ENCODE measurements at regions not wholly inside any gene's neighbourhood (a gene's known extent, or its start where the extent isn't known, plus 50 kb on each side); places are given as distances from the start of the nearest gene placed in this dataset.

DNA sequence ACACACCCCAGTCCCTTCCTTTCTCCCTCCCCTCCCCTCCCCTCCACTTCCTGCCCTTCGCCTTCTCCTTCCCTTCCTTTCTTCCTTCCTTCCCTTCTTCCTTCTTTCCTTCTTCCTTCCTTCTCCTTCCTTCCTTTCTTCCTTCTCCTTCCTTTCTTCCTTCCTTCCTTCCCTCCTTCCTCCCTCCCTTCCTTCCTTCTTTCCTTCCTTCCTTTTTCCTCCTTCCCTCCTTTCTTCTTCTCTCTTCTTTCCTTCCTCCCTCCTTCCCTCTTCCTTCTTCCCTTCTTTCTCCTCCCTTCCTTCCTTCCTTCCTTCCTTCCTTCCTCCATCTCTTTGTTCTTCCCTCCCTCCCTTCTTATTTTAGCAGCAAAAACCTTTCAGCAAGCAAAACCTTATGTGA, 162.1 kb downstream of the EFNB1 start:
- Histone ChIP-seq H3K27me3 (replicated peaks; ENCODE audit: control insufficient read depth, insufficient read depth, low read length, poor library complexity, severe bottlenecking) (no peaks in the 10 kb centered on the region), H3K27ac (ENCODE audit: insufficient read depth, low read length, poor library complexity, severe bottlenecking) (no peak overlapping the region), H3K4me3 (ENCODE audit: insufficient read depth, low read depth, low read length, poor library complexity, severe bottlenecking) (no peak overlapping the region), H3K4me1 (ENCODE audit: control insufficient read depth, insufficient read depth, low read length, poor library complexity, severe bottlenecking) (no peaks in the 10 kb centered on the region), H3K36me3 (ENCODE audit: control insufficient read depth, insufficient read depth, low read length) (no peaks in the 10 kb centered on the region), H3K9me3 (ENCODE audit: control insufficient read depth, low read length) (no peaks in the 10 kb centered on the region)
- DNase-seq: no peak

GRCh38 chrX:68989865-68990606, 161.2 kb downstream of the EFNB1 start:
- H3K4me1 ChIP-seq (ENCODE audit: control insufficient read depth, insufficient read depth, low read length, poor library complexity, severe bottlenecking): no peaks in the 10 kb centered on the region
- H3K27ac ChIP-seq (ENCODE audit: insufficient read depth, low read length, poor library complexity, severe bottlenecking): no peak overlapping the region
- H3K36me3 ChIP-seq (ENCODE audit: control insufficient read depth, insufficient read depth, low read length): no peaks in the 10 kb centered on the region
- DNase-seq: no peak
- H3K27me3 ChIP-seq (replicated peaks; ENCODE audit: control insufficient read depth, insufficient read depth, low read length, poor library complexity, severe bottlenecking): no peaks in the 10 kb centered on the region
- H3K4me3 ChIP-seq (ENCODE audit: insufficient read depth, low read depth, low read length, poor library complexity, severe bottlenecking): no peak overlapping the region
- no peaks in the 10 kb centered on the region for H3K9me3 ChIP-seq (ENCODE audit: control insufficient read depth, low read length)

DNA sequence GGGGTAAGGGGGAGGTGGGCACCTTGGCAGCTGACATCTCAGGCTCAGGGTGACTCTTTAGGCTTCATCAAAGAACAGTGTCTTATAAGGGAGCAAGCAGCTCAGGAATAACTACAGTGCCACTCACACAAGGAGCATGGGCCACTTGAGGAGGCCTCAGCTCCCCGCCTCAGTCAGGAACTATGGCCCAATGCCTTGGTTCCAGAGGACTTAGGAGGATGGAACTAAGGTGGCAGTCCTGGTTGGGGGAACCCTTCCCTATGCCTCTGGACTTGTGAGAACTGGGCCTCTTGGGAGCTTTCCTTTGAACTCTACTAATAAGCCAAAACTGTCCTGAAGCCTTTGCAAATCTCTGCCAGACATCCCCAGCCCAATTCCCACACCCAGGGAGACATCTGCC, 160.6 kb downstream of the EFNB1 start:
- no peak overlapping the region for H3K4me3 ChIP-seq (ENCODE audit: insufficient read depth, low read depth, low read length, poor library complexity, severe bottlenecking)
- DNase-seq: no peak
- H3K27ac ChIP-seq (ENCODE audit: insufficient read depth, low read length, poor library complexity, severe bottlenecking): no peak overlapping the region
- H3K9me3 ChIP-seq (ENCODE audit: control insufficient read depth, low read length): no peaks in the 10 kb centered on the region
- no peaks in the 10 kb centered on the region for H3K27me3 ChIP-seq (replicated peaks; ENCODE audit: control insufficient read depth, insufficient read depth, low read length, poor library complexity, severe bottlenecking)
- no peaks in the 10 kb centered on the region for H3K4me1 ChIP-seq (ENCODE audit: control insufficient read depth, insufficient read depth, low read length, poor library complexity, severe bottlenecking)
- H3K36me3 ChIP-seq (ENCODE audit: control insufficient read depth, insufficient read depth, low read length): no peaks in the 10 kb centered on the region

DNA sequence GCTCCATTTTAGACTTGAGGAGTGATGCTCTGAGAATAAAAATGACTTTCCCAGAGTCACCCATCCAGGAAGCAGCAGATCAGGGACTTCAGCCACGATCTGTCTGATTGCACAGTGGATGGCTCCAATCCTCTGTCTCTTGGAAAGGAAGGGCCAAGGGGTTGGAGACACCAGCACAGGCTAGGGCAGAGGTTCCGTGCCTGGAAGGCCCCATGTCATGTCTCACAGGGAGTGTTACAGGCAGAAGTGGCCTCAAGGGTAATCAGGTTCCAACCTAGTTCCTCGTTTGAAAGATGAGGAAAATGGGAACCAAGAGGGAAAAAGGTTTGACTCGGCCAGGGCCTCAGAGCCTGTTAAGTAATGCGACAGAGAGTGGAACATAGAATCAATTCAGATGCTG, 160.0 kb downstream of the EFNB1 start:
- DNase-seq: no peak
- Histone ChIP-seq H3K27ac (ENCODE audit: insufficient read depth, low read length, poor library complexity, severe bottlenecking) (no peak overlapping the region), H3K36me3 (ENCODE audit: control insufficient read depth, insufficient read depth, low read length) (no peaks in the 10 kb centered on the region), H3K9me3 (ENCODE audit: control insufficient read depth, low read length) (no peaks in the 10 kb centered on the region), H3K4me1 (ENCODE audit: control insufficient read depth, insufficient read depth, low read length, poor library complexity, severe bottlenecking) (no peaks in the 10 kb centered on the region), H3K27me3 (replicated peaks; ENCODE audit: control insufficient read depth, insufficient read depth, low read length, poor library complexity, severe bottlenecking) (no peaks in the 10 kb centered on the region), H3K4me3 (ENCODE audit: insufficient read depth, low read depth, low read length, poor library complexity, severe bottlenecking) (no peak overlapping the region)

GRCh38 chrX:68985135-68985755, 156.4 kb downstream of the EFNB1 start:
- Histone ChIP-seq H3K4me3 (ENCODE audit: insufficient read depth, low read depth, low read length, poor library complexity, severe bottlenecking) (no peak overlapping the region), H3K27me3 (replicated peaks; ENCODE audit: control insufficient read depth, insufficient read depth, low read length, poor library complexity, severe bottlenecking) (no peaks in the 10 kb centered on the region), H3K9me3 (ENCODE audit: control insufficient read depth, low read length) (no peaks in the 10 kb centered on the region), H3K4me1 (ENCODE audit: control insufficient read depth, insufficient read depth, low read length, poor library complexity, severe bottlenecking) (no peaks in the 10 kb centered on the region), H3K27ac (ENCODE audit: insufficient read depth, low read length, poor library complexity, severe bottlenecking) (no peak overlapping the region), H3K36me3 (ENCODE audit: control insufficient read depth, insufficient read depth, low read length) (no peaks in the 10 kb centered on the region)
- no peak for DNase-seq

DNA sequence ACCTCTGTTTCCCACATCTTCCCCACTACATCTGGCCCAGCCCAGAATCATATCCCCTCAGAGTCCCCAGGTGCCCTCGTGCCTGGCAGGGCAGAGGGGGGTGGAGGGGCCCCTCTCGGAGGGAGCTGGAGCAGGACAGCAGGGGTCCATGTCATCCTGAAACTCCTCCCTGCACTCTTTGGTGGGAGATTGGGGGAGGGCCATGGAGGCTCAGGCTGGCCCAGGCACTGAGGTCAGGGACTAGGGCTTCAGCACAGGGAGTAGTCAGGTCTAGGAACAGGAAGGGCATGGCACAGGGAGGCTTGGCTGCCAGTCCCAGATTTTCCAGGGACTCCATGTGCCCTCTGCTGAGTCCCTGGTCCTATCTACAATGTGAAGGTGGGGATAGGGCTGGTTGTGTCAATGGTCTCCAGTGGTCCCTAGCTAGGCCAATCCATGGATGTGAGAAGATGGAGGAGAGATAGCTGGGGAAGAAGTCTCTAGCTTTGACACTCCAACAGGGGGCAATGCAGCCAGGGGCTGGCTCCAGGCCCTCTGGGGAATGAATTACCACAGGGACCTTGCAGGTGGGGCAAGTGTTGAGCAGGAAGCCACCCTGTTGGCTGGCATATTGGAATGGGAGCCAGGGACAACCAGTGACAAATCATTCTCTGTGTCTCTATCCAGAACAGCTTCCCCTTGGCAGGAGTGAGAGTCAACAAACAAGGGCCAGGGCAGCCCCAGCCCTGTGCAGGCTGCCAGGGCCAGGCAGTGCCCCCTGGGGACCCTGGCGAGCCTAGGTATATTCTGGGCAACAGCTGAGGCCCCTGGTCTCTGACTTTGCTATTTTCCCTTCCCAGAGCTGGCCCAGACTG, 154.4 kb downstream of the EFNB1 start:
- Histone ChIP-seq H3K4me3 (ENCODE audit: insufficient read depth, low read depth, low read length, poor library complexity, severe bottlenecking) (no peak overlapping the region), H3K9me3 (ENCODE audit: control insufficient read depth, low read length) (no peaks in the 10 kb centered on the region)
- no peak for DNase-seq

DNA sequence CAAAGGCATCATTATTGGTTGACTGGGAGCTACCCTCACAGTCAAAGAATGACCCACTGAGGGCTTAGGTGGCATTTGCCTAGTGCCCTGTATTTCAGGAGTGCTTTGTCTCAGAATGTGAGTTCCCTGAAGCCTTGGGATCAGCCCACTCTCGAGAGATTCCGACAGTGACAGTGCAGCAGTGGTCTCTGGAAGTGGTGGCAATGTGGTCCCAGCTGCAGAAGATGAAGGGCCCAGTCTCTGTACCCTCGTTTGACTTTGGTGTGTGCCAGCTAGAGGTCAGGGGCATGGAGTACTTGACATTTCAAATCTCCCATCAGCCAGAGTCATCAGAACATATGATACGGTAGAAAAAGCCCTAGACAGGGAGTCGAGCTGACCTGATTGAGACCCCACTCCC, 153.7 kb downstream of the EFNB1 start:
- no peak for DNase-seq
- Histone ChIP-seq H3K4me1 (ENCODE audit: control insufficient read depth, insufficient read depth, low read length, poor library complexity, severe bottlenecking) (no peaks in the 10 kb centered on the region), H3K36me3 (ENCODE audit: control insufficient read depth, insufficient read depth, low read length) (no peaks in the 10 kb centered on the region), H3K9me3 (ENCODE audit: control insufficient read depth, low read length) (no peaks in the 10 kb centered on the region), H3K27me3 (replicated peaks; ENCODE audit: control insufficient read depth, insufficient read depth, low read length, poor library complexity, severe bottlenecking) (no peaks in the 10 kb centered on the region), H3K4me3 (ENCODE audit: insufficient read depth, low read depth, low read length, poor library complexity, severe bottlenecking) (no peak overlapping the region), H3K27ac (ENCODE audit: insufficient read depth, low read length, poor library complexity, severe bottlenecking) (no peak overlapping the region)

More for the DNA sequence above, 154.4 kb downstream of the EFNB1 start:
- H3K27ac ChIP-seq (ENCODE audit: insufficient read depth, low read length, poor library complexity, severe bottlenecking): no peak overlapping the region
- no peaks in the 10 kb centered on the region for H3K27me3 ChIP-seq (replicated peaks; ENCODE audit: control insufficient read depth, insufficient read depth, low read length, poor library complexity, severe bottlenecking)
- no peaks in the 10 kb centered on the region for H3K36me3 ChIP-seq (ENCODE audit: control insufficient read depth, insufficient read depth, low read length)
- no peaks in the 10 kb centered on the region for H3K4me1 ChIP-seq (ENCODE audit: control insufficient read depth, insufficient read depth, low read length, poor library complexity, severe bottlenecking)

- Histone ChIP-seq H3K4me1 (ENCODE audit: control insufficient read depth, insufficient read depth, low read length, poor library complexity, severe bottlenecking) (no peaks in the 10 kb centered on the region), H3K4me3 (ENCODE audit: insufficient read depth, low read depth, low read length, poor library complexity, severe bottlenecking) (no peak overlapping the region), H3K36me3 (ENCODE audit: control insufficient read depth, insufficient read depth, low read length) (no peaks in the 10 kb centered on the region), H3K27ac (ENCODE audit: insufficient read depth, low read length, poor library complexity, severe bottlenecking) (no peak overlapping the region), H3K9me3 (ENCODE audit: control insufficient read depth, low read length) (no peaks in the 10 kb centered on the region), H3K27me3 (replicated peaks; ENCODE audit: control insufficient read depth, insufficient read depth, low read length, poor library complexity, severe bottlenecking) (no peaks in the 10 kb centered on the region)
- no peak for DNase-seq
These were observed 152.2 kb downstream of the EFNB1 start for GRCh38 chrX:68980906-68981616.

- no peaks in the 10 kb centered on the region for H3K36me3 ChIP-seq (ENCODE audit: control insufficient read depth, insufficient read depth, low read length)
- no peaks in the 10 kb centered on the region for H3K9me3 ChIP-seq (ENCODE audit: control insufficient read depth, low read length)
- no peaks in the 10 kb centered on the region for H3K4me1 ChIP-seq (ENCODE audit: control insufficient read depth, insufficient read depth, low read length, poor library complexity, severe bottlenecking)
- no peaks in the 10 kb centered on the region for H3K27me3 ChIP-seq (replicated peaks; ENCODE audit: control insufficient read depth, insufficient read depth, low read length, poor library complexity, severe bottlenecking)
- no peak overlapping the region for H3K27ac ChIP-seq (ENCODE audit: insufficient read depth, low read length, poor library complexity, severe bottlenecking)
- DNase-seq: no peak
- H3K4me3 ChIP-seq (ENCODE audit: insufficient read depth, low read depth, low read length, poor library complexity, severe bottlenecking): no peak overlapping the region
These were observed 149.8 kb downstream of the EFNB1 start for GRCh38 chrX:68978655-68979054.
